H1 (cell line): ENCODE measurements at regions not wholly inside any gene's neighbourhood (a gene's known extent, or its start where the extent isn't known, plus 50 kb on each side); places are given as distances from the start of the nearest gene placed in this dataset.

Experiments
- CTCF ChIA-PET: fragments of 300-600 bp; sonication (Branson Sonifier 250); formaldehyde crosslinking; loops from one replicate; lab custom pipeline; 2021; ENCODE audit not compliant: partially characterized antibody; lab: Charles Lee
- POLR2A ChIA-PET: fragments of 300-600 bp; sonication (Branson Sonifier 250); formaldehyde crosslinking; loops from one replicate; lab custom pipeline; 2021; ENCODE audit warnings: inconsistent platforms; ENCODE audit not compliant: partially characterized antibody; lab: Charles Lee
- DNase-seq, 2 experiments: peaks; one replicate each; pipeline versions ENCODE4 v3.0.0 to v3.0.0-alpha.2; 2010 to 2022; ENCODE audit warnings: low spot score in 2 of 2, low read depth in 1 of 2, mixed read lengths in 1 of 2
- FAIRE-seq: peaks from 2 replicates; lab custom pipeline; 2011; peaks lifted over from hg19 to GRCh38; lab: Jason Lieb, UNC
- H2AFZ ChIP-seq: 2 replicates; pipeline ENCODE4 v1.8.1; 2012; ENCODE audit warnings: low read length, inconsistent platforms
- H2AK5ac ChIP-seq: 2 replicates; pipeline ENCODE4 v1.6.1; 2013; ENCODE audit warnings: low read depth, low read length
- H2BK120ac ChIP-seq: replicated peaks from 2 replicates; pipeline ENCODE3; 2013; ENCODE audit warnings: low read depth, low read length, inconsistent platforms
- H2BK12ac ChIP-seq: 2 replicates; pipeline ENCODE4 v1.6.1; 2013; ENCODE audit warnings: low read depth, low read length
- H2BK15ac ChIP-seq: 2 replicates; pipeline ENCODE4 v1.6.1; 2013; ENCODE audit warnings: low read length
- H2BK20ac ChIP-seq: 2 replicates; pipeline ENCODE4 v1.6.1; 2013; ENCODE audit warnings: low read length
- H2BK5ac ChIP-seq: 2 replicates; pipeline ENCODE4 v1.6.1; 2013; ENCODE audit warnings: low read depth, low read length
- H3K14ac ChIP-seq: 2 replicates; pipeline ENCODE4 v1.6.1; 2013; ENCODE audit warnings: inconsistent platforms; ENCODE audit not compliant: insufficient read length
- H3K18ac ChIP-seq: 2 replicates; pipeline ENCODE4 v1.6.1; 2013; ENCODE audit warnings: low read length; ENCODE audit errors: extremely low read depth
- H3K23ac ChIP-seq: 2 replicates; pipeline ENCODE4 v1.6.1; 2013; ENCODE audit warnings: inconsistent platforms; ENCODE audit not compliant: insufficient read length
- H3K23me2 ChIP-seq: 2 replicates; pipeline ENCODE4 v1.6.1; 2013; ENCODE audit warnings: low read depth, low read length
- H3K27ac ChIP-seq: 2 replicates; pipeline ENCODE4 v1.6.1; 2011; ENCODE audit warnings: low read depth, low read length, inconsistent platforms
- H3K27me3 ChIP-seq, 4 experiments: replicated peaks in 1 of 4; 1 replicate in 1 of 4; 2 replicates in 3 of 4; pipeline versions ENCODE4 v1.6.1 to v1.8.1; 2011 to 2013; ENCODE audit warnings: low read length in 3 of 4, mild to moderate bottlenecking in 3 of 4, inconsistent platforms in 2 of 4, mixed read lengths in 2 of 4, moderate library complexity in 1 of 4; ENCODE audit not compliant: control insufficient read depth in 3 of 4, insufficient read depth in 3 of 4; ENCODE audit errors: extremely low read depth in 1 of 4
- H3K36me3 ChIP-seq, 4 experiments: 2 replicates each; pipeline versions ENCODE4 v1.6.1 to v1.8.1; 2011 to 2013; ENCODE audit warnings: mild to moderate bottlenecking in 4 of 4, low read length in 3 of 4, moderate library complexity in 2 of 4, control low read depth in 1 of 4, inconsistent platforms in 1 of 4; ENCODE audit not compliant: insufficient read depth in 4 of 4, control insufficient read depth in 2 of 4
- H3K4ac ChIP-seq: replicated peaks from 2 replicates; pipeline ENCODE3; 2013; ENCODE audit warnings: low read length, low read depth, mixed read lengths, inconsistent platforms; ENCODE audit not compliant: insufficient read length
- H3K4me1 ChIP-seq, 4 experiments: replicated peaks in 1 of 4; 1 replicate in 1 of 4; 2 replicates in 3 of 4; pipeline versions ENCODE4 v1.6.1 to v1.8.1; 2011 to 2013; ENCODE audit warnings: low read length in 3 of 4, inconsistent platforms in 2 of 4, mixed read lengths in 1 of 4; ENCODE audit not compliant: insufficient read depth in 4 of 4, control insufficient read depth in 3 of 4
- H3K4me2 ChIP-seq, 2 experiments: 2 replicates each; pipeline versions ENCODE4 v1.6.1 to v1.8.1; 2011 to 2013; ENCODE audit warnings: low read depth in 2 of 2, low read length in 2 of 2, control low read depth in 1 of 2, inconsistent platforms in 1 of 2, mild to moderate bottlenecking in 1 of 2; ENCODE audit not compliant: insufficient read depth in 1 of 2
- H3K4me3 ChIP-seq, 4 experiments: fragments of 200-600, 300-600 bp in 1 of 4; sonication (generic), shearing (Covaris generic), sonication (Bioruptor Twin) in 1 of 4; 2 replicates each; pipeline versions ENCODE4 v1.5.1 to v1.8.1; 2011 to 2016; ENCODE audit warnings: low read length in 4 of 4, low read depth in 3 of 4, control low read depth in 2 of 4, inconsistent platforms in 2 of 4, mild to moderate bottlenecking in 2 of 4, mixed read lengths in 1 of 4, moderate library complexity in 1 of 4; ENCODE audit not compliant: insufficient read depth in 2 of 4; ENCODE audit errors: extremely low read depth in 1 of 4
- H3K56ac ChIP-seq: replicated peaks from 2 replicates; pipeline ENCODE3; 2013; ENCODE audit warnings: low read depth, mild to moderate bottlenecking, mixed read lengths, low read length, inconsistent platforms; ENCODE audit not compliant: insufficient read length
- H3K79me1 ChIP-seq: 2 replicates; pipeline ENCODE4 v1.6.1; 2013; ENCODE audit warnings: low read depth, low read length, control low read depth
- H3K79me2 ChIP-seq, 2 experiments: 2 replicates each; pipeline versions ENCODE4 v1.6.1 to v1.8.1; 2012 to 2013; ENCODE audit warnings: low read length in 2 of 2, mild to moderate bottlenecking in 2 of 2, inconsistent platforms in 1 of 2; ENCODE audit not compliant: insufficient read depth in 2 of 2, control insufficient read depth in 1 of 2
- H3K9ac ChIP-seq, 4 experiments: replicated peaks in 1 of 4; 1 replicate in 1 of 4; 2 replicates in 3 of 4; pipeline versions ENCODE4 v1.6.1 to v1.8.1; 2011 to 2013; ENCODE audit warnings: low read depth in 3 of 4, low read length in 3 of 4, control low read depth in 2 of 4, mild to moderate bottlenecking in 2 of 4, moderate library complexity in 2 of 4, inconsistent platforms in 1 of 4; ENCODE audit errors: extremely low read depth in 1 of 4
- H3K9me3 ChIP-seq, 2 experiments: 2 replicates each; pipeline versions ENCODE4 v1.6.1 to v1.8.1; 2012 to 2013; ENCODE audit warnings: mild to moderate bottlenecking in 2 of 2, moderate library complexity in 2 of 2, control low read depth in 1 of 2, inconsistent platforms in 1 of 2, low read depth in 1 of 2, low read length in 1 of 2, mixed read lengths in 1 of 2; ENCODE audit not compliant: insufficient read depth in 2 of 2
- H4K20me1 ChIP-seq, 2 experiments: replicated peaks in 1 of 2; 2 replicates each; pipeline versions ENCODE3 to v1.8.1; 2011 to 2013; ENCODE audit warnings: inconsistent platforms in 2 of 2, low read length in 2 of 2, mild to moderate bottlenecking in 1 of 2; ENCODE audit not compliant: insufficient read depth in 2 of 2, control insufficient read depth in 1 of 2
- H4K5ac ChIP-seq: 2 replicates; pipeline ENCODE4 v1.6.1; 2013; ENCODE audit warnings: low read length, low read depth, mixed read lengths, inconsistent platforms; ENCODE audit not compliant: insufficient read length
- H4K8ac ChIP-seq: 2 replicates; pipeline ENCODE4 v1.8.0; 2013; ENCODE audit warnings: mild to moderate bottlenecking, moderate library complexity, low read length, inconsistent platforms; ENCODE audit not compliant: insufficient read depth; ENCODE audit errors: extremely low read depth
- H4K91ac ChIP-seq: replicated peaks from 2 replicates; pipeline ENCODE3; 2013; ENCODE audit warnings: low read length, mixed read lengths, inconsistent platforms; ENCODE audit not compliant: insufficient read length
- EP300 ChIP-seq, 2 experiments: IDR thresholded peaks; 1 replicate in 1 of 2; 2 replicates in 1 of 2; pipeline ENCODE4 v1.6.1; 2011 to 2012; ENCODE audit warnings: low read depth in 2 of 2, low read length in 2 of 2, mild to moderate bottlenecking in 2 of 2, borderline replicate concordance in 1 of 2, inconsistent platforms in 1 of 2, moderate library complexity in 1 of 2
- PHF8 ChIP-seq: fragments of 200-600 bp; sonication (generic); conservative IDR thresholded peaks from 2 replicates; pipeline ENCODE4 v1.7.1; 2012; ENCODE audit warnings: low read depth, mild to moderate bottlenecking, inconsistent platforms, low read length, moderate library complexity
- SIN3A ChIP-seq, 2 experiments: IDR thresholded peaks in 1 of 2; conservative IDR thresholded peaks in 1 of 2; 2 replicates each; pipeline ENCODE4 v1.6.1; 2011 to 2012; ENCODE audit warnings: low read length in 2 of 2, improper control_type of control experiment in 1 of 2, low read depth in 1 of 2, mild to moderate bottlenecking in 1 of 2
- SIRT6 ChIP-seq: IDR thresholded peaks from one replicate; pipeline ENCODE4 v1.7.1; 2012; ENCODE audit warnings: low read length, inconsistent platforms
- USF2 ChIP-seq: IDR thresholded peaks from 2 replicates; pipeline ENCODE4 v1.6.1; 2011; ENCODE audit warnings: low read length, improper control_type of control experiment
- WGBS, 2 experiments: shearing (Covaris generic) in 1 of 2; methylation state at CpG; one replicate each; pipeline versions ENCODE4 v1.1.6 to v1.1.7; 2013 to 2015; ENCODE audit warnings: low lambda C conversion rate in 2 of 2, mixed read lengths in 2 of 2, inconsistent platforms in 1 of 2, low coverage in 1 of 2, missing lambda C conversion rate in 1 of 2; ENCODE audit not compliant: insufficient replicate concordance in 2 of 2, insufficient coverage in 1 of 2, insufficient read length in 1 of 2; ENCODE audit errors: extremely low coverage in 1 of 2, missing lambda C conversion rate in 1 of 2; 5-methylcytosine and 5-hydroxymethylcytosine counted together

- Histone ChIP-seq H3K79me2 (no peaks in the 10 kb centered on the region), H4K8ac (no peak overlapping the region), H2BK5ac (no peak overlapping the region), H2BK120ac (no peak overlapping the region), H4K91ac (no peak overlapping the region), H2AFZ (no peak overlapping the region), H3K27me3 (no peaks in the 10 kb centered on the region), H4K5ac (no peak overlapping the region), H4K20me1 (no peaks in the 10 kb centered on the region), H3K23ac (no peak overlapping the region), H3K4ac (no peak overlapping the region), H2BK12ac (no peak overlapping the region), H2BK20ac (no peak overlapping the region), H3K4me1 (no peaks in the 10 kb centered on the region; a peak in 1 of 7 replicates), H3K56ac (no peak overlapping the region), H3K14ac (no peak overlapping the region), H3K9ac (no peak overlapping the region), H2BK15ac (no peak overlapping the region), H3K4me2 (no peak overlapping the region), H3K18ac (no peak overlapping the region), H3K9me3 (no peaks in the 10 kb centered on the region; a peak in 1 of 4 replicates), H3K36me3 (no peaks in the 10 kb centered on the region), H3K79me1 (no peaks in the 10 kb centered on the region), H3K23me2 (no peaks in the 10 kb centered on the region; the same call in 1 of the 2 replicates), H3K4me3 (no peak overlapping the region), H3K27ac (no peak overlapping the region), H2AK5ac (no peak overlapping the region)
- ChIA-PET CTCF (interaction anchor here (1.9 kb wide), 1 partner anchor 9 kb away, joined by 10 read pairs; no protein-coding TSS in a partner anchor), POLR2A (no interaction called here)
- 84% methylated on average over 2 of the region's 2 CpGs; no CpG with 5 or more reads in 1 of the 2 experiments for WGBS, 2 experiments
- DNase-seq (no peak), FAIRE-seq (no peak)
- TF ChIP-seq SIRT6 (no peak), USF2 (no peak), SIN3A (conservative IDR thresholded peaks at IDR 0.05 in 1 of 2, IDR thresholded peaks at IDR 0.05 in 1 of 2; ENCODE audit: low read depth in 1 of 2, low read length in 2 of 2) (no peak), EP300 (IDR thresholded peaks at IDR 0.05; ENCODE audit: borderline replicate concordance in 1 of 2, low read depth in 2 of 2, low read length in 2 of 2) (no peak), PHF8 (no peak)
Observed at GRCh38 chr5:91491229-91491628, 108.1 kb upstream of the ARRDC3 start.
